ENCODE measurements at regions not wholly inside any gene's neighbourhood (a gene's known extent, or its start where the extent isn't known, plus 50 kb on each side); places are given as distances from the start of the nearest gene placed in this dataset.

GRCh38 chr5:124121198-124121597 lies 609.2 kb downstream of the CSNK1G3 start:
- TF ChIP-seq GATA2 (IDR thresholded peaks at IDR 0.05; ENCODE audit: low read depth, low read length), result no peak
- TF ChIP-seq GATA3 (IDR thresholded peaks at IDR 0.05; ENCODE audit: low read depth, low read length), result no peak

GRCh38 chr5:124114911-124115310 lies 602.9 kb downstream of the CSNK1G3 start:
- TF ChIP-seq GATA2 (IDR thresholded peaks at IDR 0.05; ENCODE audit: low read depth, low read length) (no peak), GATA3 (IDR thresholded peaks at IDR 0.05; ENCODE audit: low read depth, low read length) (no peak)

- no peak for TF ChIP-seq GATA2 (IDR thresholded peaks at IDR 0.05; ENCODE audit: low read depth, low read length)
- TF ChIP-seq GATA3 (IDR thresholded peaks at IDR 0.05; ENCODE audit: low read depth, low read length), result no peak
Observed at GRCh38 chr5:124111886-124112285, 599.9 kb downstream of the CSNK1G3 start.

GRCh38 chr5:124110942-124111341 lies 599.0 kb downstream of the CSNK1G3 start:
- TF ChIP-seq GATA2 (IDR thresholded peaks at IDR 0.05; ENCODE audit: low read depth, low read length), result no peak
- no peak for TF ChIP-seq GATA3 (IDR thresholded peaks at IDR 0.05; ENCODE audit: low read depth, low read length)

GRCh38 chr5:124105326-124105725 lies 593.3 kb downstream of the CSNK1G3 start:
- TF ChIP-seq GATA2 (IDR thresholded peaks at IDR 0.05; ENCODE audit: low read depth, low read length) (peak; percentile 11; the same call in 1 of the 2 replicates), GATA3 (IDR thresholded peaks at IDR 0.05; ENCODE audit: low read depth, low read length) (peak; percentile 30; the same call in 1 of the 2 replicates)

GRCh38 chr5:124104821-124105220 lies 592.8 kb downstream of the CSNK1G3 start:
- TF ChIP-seq GATA3 (IDR thresholded peaks at IDR 0.05; ENCODE audit: low read depth, low read length) (no peak), GATA2 (IDR thresholded peaks at IDR 0.05; ENCODE audit: low read depth, low read length) (no peak)

GRCh38 chr5:124104344-124104743 lies 592.4 kb downstream of the CSNK1G3 start:
- TF ChIP-seq GATA3 (IDR thresholded peaks at IDR 0.05; ENCODE audit: low read depth, low read length) (no peak), GATA2 (IDR thresholded peaks at IDR 0.05; ENCODE audit: low read depth, low read length) (no peak)

- no peak for TF ChIP-seq GATA3 (IDR thresholded peaks at IDR 0.05; ENCODE audit: low read depth, low read length)
- no peak for TF ChIP-seq GATA2 (IDR thresholded peaks at IDR 0.05; ENCODE audit: low read depth, low read length)
Observed at GRCh38 chr5:124103671-124104070, 591.7 kb downstream of the CSNK1G3 start.

- TF ChIP-seq GATA2 (IDR thresholded peaks at IDR 0.05; ENCODE audit: low read depth, low read length) (no peak), GATA3 (IDR thresholded peaks at IDR 0.05; ENCODE audit: low read depth, low read length) (no peak)
Observed at GRCh38 chr5:124102486-124102885, 590.5 kb downstream of the CSNK1G3 start.

GRCh38 chr5:124093658-124094057 lies 581.7 kb downstream of the CSNK1G3 start:
- no peak for TF ChIP-seq GATA2 (IDR thresholded peaks at IDR 0.05; ENCODE audit: low read depth, low read length)
- TF ChIP-seq GATA3 (IDR thresholded peaks at IDR 0.05; ENCODE audit: low read depth, low read length), result no peak

GRCh38 chr5:124090115-124090514 lies 578.1 kb downstream of the CSNK1G3 start:
- no peak for TF ChIP-seq GATA2 (IDR thresholded peaks at IDR 0.05; ENCODE audit: low read depth, low read length)
- no peak for TF ChIP-seq GATA3 (IDR thresholded peaks at IDR 0.05; ENCODE audit: low read depth, low read length)

- TF ChIP-seq GATA3 (IDR thresholded peaks at IDR 0.05; ENCODE audit: low read depth, low read length) (no peak), GATA2 (IDR thresholded peaks at IDR 0.05; ENCODE audit: low read depth, low read length) (no peak)
Observed at GRCh38 chr5:124089578-124089977, 577.6 kb downstream of the CSNK1G3 start.

- TF ChIP-seq GATA2 (IDR thresholded peaks at IDR 0.05; ENCODE audit: low read depth, low read length), result no peak
- TF ChIP-seq GATA3 (IDR thresholded peaks at IDR 0.05; ENCODE audit: low read depth, low read length), result no peak
Observed at GRCh38 chr5:124088289-124089032, 576.5 kb downstream of the CSNK1G3 start.

GRCh38 chr5:124087752-124088151 lies 575.8 kb downstream of the CSNK1G3 start:
- TF ChIP-seq GATA3 (IDR thresholded peaks at IDR 0.05; ENCODE audit: low read depth, low read length) (no peak), GATA2 (IDR thresholded peaks at IDR 0.05; ENCODE audit: low read depth, low read length) (no peak)

GRCh38 chr5:124080256-124080655 lies 568.3 kb downstream of the CSNK1G3 start:
- TF ChIP-seq GATA3 (IDR thresholded peaks at IDR 0.05; ENCODE audit: low read depth, low read length) (no peak), GATA2 (IDR thresholded peaks at IDR 0.05; ENCODE audit: low read depth, low read length) (no peak)

Measured in SH-SY5Y (cell line).